ENCODE measurements at regions not wholly inside any gene's neighbourhood (a gene's known extent, or its start where the extent isn't known, plus 50 kb on each side); places are given as distances from the start of the nearest gene placed in this dataset.
"Not testable (repeated sequence)": the region's sequence is repeated elsewhere in the genome, so short reads cannot be mapped to it uniquely, and the experiment has no call there.

- no peak for DNase-seq (ENCODE audit: insufficient read length, low spot score, missing footprints)
- H3K4me2 ChIP-seq (ENCODE audit: insufficient read depth, low read length): no peak overlapping the region
- no peaks in the 10 kb centered on the region for H3K9me3 ChIP-seq (ENCODE audit: low read depth, low read length)
- no peak overlapping the region for H3K27ac ChIP-seq (ENCODE audit: low read depth, low read length)
- no peak for TF ChIP-seq CTCF (IDR thresholded peaks at IDR 0.05; ENCODE audit: extremely low read depth, low read depth, low read length)
- H3K4me3 ChIP-seq (ENCODE audit: insufficient read depth, low read length): no peak overlapping the region
- H2AFZ ChIP-seq (ENCODE audit: low read length): no peak overlapping the region
- no peaks in the 10 kb centered on the region for H3K27me3 ChIP-seq (ENCODE audit: insufficient read depth, low read length)
- H3K79me2 ChIP-seq (ENCODE audit: insufficient read depth, low read length): no peaks in the 10 kb centered on the region
- H4K20me1 ChIP-seq (ENCODE audit: insufficient read depth, low read length): no peaks in the 10 kb centered on the region
- H3K36me3 ChIP-seq (ENCODE audit: insufficient read depth, low read length): no peaks in the 10 kb centered on the region
- H3K4me1 ChIP-seq (ENCODE audit: insufficient read depth, low read length): no peaks in the 10 kb centered on the region
Observed at GRCh38 chr3:22013641-22014040, 262.6 kb upstream of the ZNF385D start.

- no peak for TF ChIP-seq CTCF (IDR thresholded peaks at IDR 0.05; ENCODE audit: extremely low read depth, low read depth, low read length)
Observed at GRCh38 chr3:22016197-22016596, 265.2 kb upstream of the ZNF385D start.

GRCh38 chr3:22024638-22025037 lies 273.6 kb upstream of the ZNF385D start:
- not testable (repeated sequence) for H4K20me1 ChIP-seq (ENCODE audit: insufficient read depth, low read length); H3K27me3 ChIP-seq (ENCODE audit: insufficient read depth, low read length)

More at GRCh38 chr3:22016197-22016596, 265.2 kb upstream of the ZNF385D start:
- H4K20me1 ChIP-seq (ENCODE audit: insufficient read depth, low read length): no peaks in the 10 kb centered on the region
- no peaks in the 10 kb centered on the region for H3K36me3 ChIP-seq (ENCODE audit: insufficient read depth, low read length)
- no peak overlapping the region for H3K4me3 ChIP-seq (ENCODE audit: insufficient read depth, low read length)
- H3K4me2 ChIP-seq (ENCODE audit: insufficient read depth, low read length): no peak overlapping the region
- H3K27ac ChIP-seq (ENCODE audit: low read depth, low read length): no peak overlapping the region
- H3K27me3 ChIP-seq (ENCODE audit: insufficient read depth, low read length): no peaks in the 10 kb centered on the region
- no peaks in the 10 kb centered on the region for H3K4me1 ChIP-seq (ENCODE audit: insufficient read depth, low read length)
- no peak overlapping the region for H2AFZ ChIP-seq (ENCODE audit: low read length)
- H3K79me2 ChIP-seq (ENCODE audit: insufficient read depth, low read length): no peaks in the 10 kb centered on the region
- no peaks in the 10 kb centered on the region for H3K9me3 ChIP-seq (ENCODE audit: low read depth, low read length)
- DNase-seq (ENCODE audit: insufficient read length, low spot score, missing footprints): no peak

GRCh38 chr3:22029480-22029879 lies 278.5 kb upstream of the ZNF385D start:
- Histone ChIP-seq H3K4me1 (ENCODE audit: insufficient read depth, low read length) (no peaks in the 10 kb centered on the region), H2AFZ (ENCODE audit: low read length) (no peak overlapping the region)

More at GRCh38 chr3:22024638-22025037, 273.6 kb upstream of the ZNF385D start:
- not testable (repeated sequence) for H3K36me3 ChIP-seq (ENCODE audit: insufficient read depth, low read length); H3K27ac ChIP-seq (ENCODE audit: low read depth, low read length); H3K79me2 ChIP-seq (ENCODE audit: insufficient read depth, low read length); H2AFZ ChIP-seq (ENCODE audit: low read length); H3K4me1 ChIP-seq (ENCODE audit: insufficient read depth, low read length); DNase-seq (ENCODE audit: insufficient read length, low spot score, missing footprints); H3K4me3 ChIP-seq (ENCODE audit: insufficient read depth, low read length); H3K4me2 ChIP-seq (ENCODE audit: insufficient read depth, low read length); H3K9me3 ChIP-seq (ENCODE audit: low read depth, low read length)

More at GRCh38 chr3:22029480-22029879, 278.5 kb upstream of the ZNF385D start:
- no peak overlapping the region for H3K4me2 ChIP-seq (ENCODE audit: insufficient read depth, low read length)
- no peak for DNase-seq (ENCODE audit: insufficient read length, low spot score, missing footprints)
- H3K36me3 ChIP-seq (ENCODE audit: insufficient read depth, low read length): no peaks in the 10 kb centered on the region
- H3K4me3 ChIP-seq (ENCODE audit: insufficient read depth, low read length): no peak overlapping the region
- H3K9me3 ChIP-seq (ENCODE audit: low read depth, low read length): no peaks in the 10 kb centered on the region
- no peaks in the 10 kb centered on the region for H3K79me2 ChIP-seq (ENCODE audit: insufficient read depth, low read length)
- H4K20me1 ChIP-seq (ENCODE audit: insufficient read depth, low read length): no peaks in the 10 kb centered on the region
- no peaks in the 10 kb centered on the region for H3K27me3 ChIP-seq (ENCODE audit: insufficient read depth, low read length)
- no peak for TF ChIP-seq CTCF (IDR thresholded peaks at IDR 0.05; ENCODE audit: extremely low read depth, low read depth, low read length)
- no peak overlapping the region for H3K27ac ChIP-seq (ENCODE audit: low read depth, low read length)
